ENCODE measurements at regions not wholly inside any gene's neighbourhood (a gene's known extent, or its start where the extent isn't known, plus 50 kb on each side); places are given as distances from the start of the nearest gene placed in this dataset.

GRCh38 chr3:72396899-72397298, 451.3 kb downstream of the SHQ1 start:
- no peak for DNase-seq (ENCODE audit: low read depth)

- no peak for DNase-seq (ENCODE audit: low read depth)
Observed at GRCh38 chr3:72395776-72396311, 452.4 kb downstream of the SHQ1 start.

GRCh38 chr3:72393455-72393854, 454.8 kb downstream of the SHQ1 start:
- DNase-seq (ENCODE audit: low read depth) = no peak

- DNase-seq (ENCODE audit: low read depth) = no peak
Observed at GRCh38 chr3:72391659-72392058, 456.6 kb downstream of the SHQ1 start.

- DNase-seq (ENCODE audit: low read depth) = peak; percentile 42
Observed at GRCh38 chr3:72390841-72391240, 457.4 kb downstream of the SHQ1 start.

GRCh38 chr3:72388644-72389043, 459.6 kb downstream of the SHQ1 start:
- no peak for DNase-seq (ENCODE audit: low read depth)

GRCh38 chr3:72388117-72388516, 460.1 kb downstream of the SHQ1 start:
- DNase-seq (ENCODE audit: low read depth) = no peak

GRCh38 chr3:72386327-72387000, 461.8 kb downstream of the SHQ1 start:
- no peak for DNase-seq (ENCODE audit: low read depth)

GRCh38 chr3:72385167-72385566, 463.1 kb downstream of the SHQ1 start:
- no peak for DNase-seq (ENCODE audit: low read depth)

GRCh38 chr3:72384602-72385001, 463.6 kb downstream of the SHQ1 start:
- peak; percentile 32 for DNase-seq (ENCODE audit: low read depth)

- no peak for DNase-seq (ENCODE audit: low read depth)
Observed at GRCh38 chr3:72383883-72384282, 464.4 kb downstream of the SHQ1 start.

GRCh38 chr3:72383230-72383629, 465.0 kb downstream of the SHQ1 start:
- no peak for DNase-seq (ENCODE audit: low read depth)

GRCh38 chr3:72382460-72382859, 465.8 kb downstream of the SHQ1 start:
- no peak for DNase-seq (ENCODE audit: low read depth)

- no peak for DNase-seq (ENCODE audit: low read depth)
Observed at GRCh38 chr3:72381584-72381983, 466.7 kb downstream of the SHQ1 start.

GRCh38 chr3:72380711-72381493, 467.3 kb downstream of the SHQ1 start:
- DNase-seq (ENCODE audit: low read depth) = no peak

GRCh38 chr3:72380193-72380592, 468.1 kb downstream of the SHQ1 start:
- peak; percentile 50 for DNase-seq (ENCODE audit: low read depth)

GRCh38 chr3:72379500-72380187, 468.6 kb downstream of the SHQ1 start:
- DNase-seq (ENCODE audit: low read depth) = peak; percentile 12

- DNase-seq (ENCODE audit: low read depth) = no peak
Observed at GRCh38 chr3:72378287-72378686, 470.0 kb downstream of the SHQ1 start.

GRCh38 chr3:72376956-72377710, 471.1 kb downstream of the SHQ1 start:
- no peak for DNase-seq (ENCODE audit: low read depth)

GRCh38 chr3:72375237-72376076, 472.8 kb downstream of the SHQ1 start:
- no peak for DNase-seq (ENCODE audit: low read depth)

- DNase-seq (ENCODE audit: low read depth) = no peak
Observed at GRCh38 chr3:72373139-72373538, 475.1 kb downstream of the SHQ1 start.
